ENCODE measurements at regions not wholly inside any gene's neighbourhood (a gene's known extent, or its start where the extent isn't known, plus 50 kb on each side); places are given as distances from the start of the nearest gene placed in this dataset.

DNA sequence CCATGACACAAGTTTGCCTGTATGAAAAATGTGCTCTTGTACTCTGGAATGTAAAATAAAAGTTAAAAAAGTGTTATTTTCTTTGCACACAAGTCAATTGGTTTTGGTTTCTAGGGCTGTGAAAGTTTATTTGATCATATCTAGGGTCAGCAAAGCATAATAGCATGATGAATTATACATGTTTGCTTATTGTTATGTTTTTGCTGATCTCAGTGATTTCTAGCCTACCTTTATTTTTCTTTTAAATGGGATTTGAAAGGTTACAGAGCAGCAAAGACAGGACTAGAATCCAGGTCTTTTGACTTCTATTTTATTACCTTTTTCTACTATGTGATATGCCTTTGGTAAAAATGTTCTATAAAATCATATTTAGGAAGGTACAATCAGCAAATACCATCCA is 481.0 kb downstream of the PRR32 start:
- H3K4me1 Mint-ChIP-seq (ENCODE audit: low read depth) = no peaks in the 10 kb centered on the region
- intact Hi-C loops (cut with DNase I, micrococcal nuclease) = no loop called here
- no peak overlapping the region for H3K4me3 Mint-ChIP-seq
- TF ChIP-seq, protein P1, sequence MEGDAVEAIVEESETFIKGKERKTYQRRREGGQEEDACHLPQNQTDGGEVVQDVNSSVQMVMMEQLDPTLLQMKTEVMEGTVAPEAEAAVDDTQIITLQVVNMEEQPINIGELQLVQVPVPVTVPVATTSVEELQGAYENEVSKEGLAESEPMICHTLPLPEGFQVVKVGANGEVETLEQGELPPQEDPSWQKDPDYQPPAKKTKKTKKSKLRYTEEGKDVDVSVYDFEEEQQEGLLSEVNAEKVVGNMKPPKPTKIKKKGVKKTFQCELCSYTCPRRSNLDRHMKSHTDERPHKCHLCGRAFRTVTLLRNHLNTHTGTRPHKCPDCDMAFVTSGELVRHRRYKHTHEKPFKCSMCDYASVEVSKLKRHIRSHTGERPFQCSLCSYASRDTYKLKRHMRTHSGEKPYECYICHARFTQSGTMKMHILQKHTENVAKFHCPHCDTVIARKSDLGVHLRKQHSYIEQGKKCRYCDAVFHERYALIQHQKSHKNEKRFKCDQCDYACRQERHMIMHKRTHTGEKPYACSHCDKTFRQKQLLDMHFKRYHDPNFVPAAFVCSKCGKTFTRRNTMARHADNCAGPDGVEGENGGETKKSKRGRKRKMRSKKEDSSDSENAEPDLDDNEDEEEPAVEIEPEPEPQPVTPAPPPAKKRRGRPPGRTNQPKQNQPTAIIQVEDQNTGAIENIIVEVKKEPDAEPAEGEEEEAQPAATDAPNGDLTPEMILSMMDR (IDR thresholded peaks at IDR 0.05) = no peak
- Histone ChIP-seq H3K36me3 (ENCODE audit: insufficient read depth, low read length) (no peaks in the 10 kb centered on the region), H3K9me3 (ENCODE audit: control insufficient read depth in 1 of 2, insufficient read depth in 1 of 2, low read length in 2 of 2) (peaks cover 0 to 1% of the 10 kb centered on the region in 2 experiments), H3K27ac (ENCODE audit: low read depth in 1 of 2, low read length in 2 of 2) (no peak overlapping the region), H3K4me3 (ENCODE audit: low read length) (no peak overlapping the region), H3K27me3 (ENCODE audit: control insufficient read depth in 1 of 2, insufficient read depth in 2 of 2, low read length in 2 of 2) (no peaks in the 10 kb centered on the region), H3K4me1 (ENCODE audit: insufficient read depth, low read length) (no peaks in the 10 kb centered on the region)
- ChIA-PET CTCF (no interaction called here), POLR2A (no interaction called here)
- H3K27ac Mint-ChIP-seq = no peak overlapping the region
- H3K27me3 Mint-ChIP-seq = no peaks in the 10 kb centered on the region
- no peaks in the 10 kb centered on the region for H3K36me3 Mint-ChIP-seq (ENCODE audit: low read depth)
- no peak for ATAC-seq (ENCODE audit: poor library complexity)
- peaks cover 5% of the 10 kb centered on the region for H3K9me3 Mint-ChIP-seq
- DNase-seq = no peak

DNA sequence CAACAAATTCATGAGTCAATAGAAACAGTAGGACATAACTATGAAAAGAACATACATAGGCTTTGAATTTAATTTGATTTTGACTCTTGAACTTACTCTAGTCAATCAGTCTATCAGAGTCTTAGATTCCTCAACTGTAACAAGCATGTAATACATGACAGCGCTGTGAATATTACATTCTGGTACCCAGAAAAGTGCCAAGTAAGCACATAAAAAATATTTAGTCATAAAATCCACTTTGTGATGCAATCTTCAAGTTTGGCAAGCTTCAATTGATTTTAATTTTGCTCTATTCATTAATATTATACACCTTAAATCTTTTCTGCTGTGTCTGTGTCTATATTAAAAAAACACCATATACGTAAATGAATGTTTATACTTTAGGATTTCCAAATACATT is 483.3 kb downstream of the PRR32 start:
- ATAC-seq (ENCODE audit: poor library complexity) (no peak), DNase-seq (no peak)
- Histone ChIP-seq H3K36me3 (ENCODE audit: insufficient read depth, low read length) (no peaks in the 10 kb centered on the region), H3K27me3 (ENCODE audit: control insufficient read depth in 1 of 2, insufficient read depth in 2 of 2, low read length in 2 of 2) (no peaks in the 10 kb centered on the region), H3K27ac (ENCODE audit: low read depth in 1 of 2, low read length in 2 of 2) (no peak overlapping the region), H3K4me1 (ENCODE audit: insufficient read depth, low read length) (no peaks in the 10 kb centered on the region), H3K9me3 (ENCODE audit: control insufficient read depth in 1 of 2, insufficient read depth in 1 of 2, low read length in 2 of 2) (peaks cover 0 to 11% of the 10 kb centered on the region in 2 experiments), H3K4me3 (ENCODE audit: low read length) (no peak overlapping the region)
- no peaks in the 10 kb centered on the region for H3K4me1 Mint-ChIP-seq (ENCODE audit: low read depth)
- ChIA-PET CTCF (no interaction called here), POLR2A (no interaction called here)
- H3K27me3 Mint-ChIP-seq = no peaks in the 10 kb centered on the region
- no peak overlapping the region for H3K4me3 Mint-ChIP-seq
- H3K27ac Mint-ChIP-seq = no peak overlapping the region
- peaks cover 5% of the 10 kb centered on the region for H3K9me3 Mint-ChIP-seq
- intact Hi-C loops (cut with DNase I, micrococcal nuclease) = no loop called here
- TF ChIP-seq, protein P1 (IDR thresholded peaks at IDR 0.05) = no peak
- H3K36me3 Mint-ChIP-seq (ENCODE audit: low read depth) = no peaks in the 10 kb centered on the region

DNA sequence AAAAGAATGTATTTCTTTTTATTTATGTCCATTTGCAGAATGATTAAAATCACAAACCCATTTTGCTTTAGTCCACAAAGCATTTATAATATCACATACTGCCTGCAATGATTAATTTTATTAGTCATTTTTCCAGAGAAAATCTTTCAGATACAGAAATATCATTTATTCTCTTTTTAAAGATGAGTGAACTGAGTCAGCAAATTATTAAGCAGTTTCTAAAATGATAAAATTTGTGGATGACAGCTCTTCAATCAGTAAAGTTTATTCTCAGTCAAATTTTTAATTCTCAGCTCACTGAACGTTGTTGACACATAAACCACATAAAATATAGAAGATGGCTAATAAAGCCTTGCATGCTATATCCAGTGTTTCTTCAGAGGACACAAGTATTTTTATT is 485.5 kb downstream of the PRR32 start:
- H3K27me3 Mint-ChIP-seq = no peaks in the 10 kb centered on the region
- CTCF ChIA-PET = no interaction called here
- Histone ChIP-seq H3K4me3 (ENCODE audit: low read length) (no peak overlapping the region), H3K9me3 (ENCODE audit: control insufficient read depth in 1 of 2, insufficient read depth in 1 of 2, low read length in 2 of 2) (peaks cover 0 to 11% of the 10 kb centered on the region in 2 experiments), H3K36me3 (ENCODE audit: insufficient read depth, low read length) (no peaks in the 10 kb centered on the region), H3K27ac (ENCODE audit: low read depth in 1 of 2, low read length in 2 of 2) (no peak overlapping the region), H3K4me1 (ENCODE audit: insufficient read depth, low read length) (no peaks in the 10 kb centered on the region), H3K27me3 (ENCODE audit: control insufficient read depth in 1 of 2, insufficient read depth in 2 of 2, low read length in 2 of 2) (no peaks in the 10 kb centered on the region)
- H3K27ac Mint-ChIP-seq = no peak overlapping the region
- no peaks in the 10 kb centered on the region for H3K4me1 Mint-ChIP-seq (ENCODE audit: low read depth)
- peaks cover 4% of the 10 kb centered on the region for H3K9me3 Mint-ChIP-seq
- no peak for ATAC-seq (ENCODE audit: poor library complexity)
- intact Hi-C loops (cut with DNase I, micrococcal nuclease) = no loop called here
- H3K4me3 Mint-ChIP-seq = no peak overlapping the region
- POLR2A ChIA-PET = no interaction called here
- H3K36me3 Mint-ChIP-seq (ENCODE audit: low read depth) = no peaks in the 10 kb centered on the region
- TF ChIP-seq, protein P1 (IDR thresholded peaks at IDR 0.05) = no peak
- no peak for DNase-seq
